Glutamatergic neuron (in vitro differentiated cells): ENCODE measurements at regions not wholly inside any gene's neighbourhood (a gene's known extent, or its start where the extent isn't known, plus 50 kb on each side); places are given as distances from the start of the nearest gene placed in this dataset.

Experiments
- DNase-seq: peaks from one replicate; pipeline ENCODE4 v3.0.0; 2022
- H3K27ac Mint-ChIP-seq: one replicate; pipeline ENCODE4 v1.8.0; 2020; ENCODE audit warnings: mild to moderate bottlenecking, mixed read lengths, inconsistent platforms; ENCODE audit not compliant: unreplicated experiment
- H3K27me3 Mint-ChIP-seq: one replicate; pipeline ENCODE4 v1.8.0; 2020; ENCODE audit warnings: mild to moderate bottlenecking, moderate library complexity, mixed read lengths, inconsistent platforms; ENCODE audit not compliant: unreplicated experiment
- H3K36me3 Mint-ChIP-seq: one replicate; pipeline ENCODE4 v1.8.0; 2020; ENCODE audit warnings: mild to moderate bottlenecking, mixed read lengths, inconsistent platforms; ENCODE audit not compliant: unreplicated experiment
- H3K4me1 Mint-ChIP-seq: one replicate; pipeline ENCODE4 v1.8.0; 2020; ENCODE audit warnings: mild to moderate bottlenecking, low read depth, mixed read lengths, inconsistent platforms; ENCODE audit not compliant: unreplicated experiment
- H3K4me3 Mint-ChIP-seq: one replicate; pipeline ENCODE4 v1.8.0; 2020; ENCODE audit warnings: mild to moderate bottlenecking, mixed read lengths, inconsistent platforms; ENCODE audit not compliant: unreplicated experiment
- H3K9me3 Mint-ChIP-seq: one replicate; pipeline ENCODE4 v1.8.0; 2020; ENCODE audit warnings: mild to moderate bottlenecking, moderate library complexity, mixed read lengths, inconsistent platforms; ENCODE audit not compliant: unreplicated experiment
- CTCF ChIP-seq: fragments of 200-600 bp; sonication (generic); IDR thresholded peaks from one replicate; pipeline ENCODE4 v1.5.0; 2021; ENCODE audit not compliant: partially characterized antibody, unreplicated experiment

- Mint-ChIP-seq H3K27me3 (no peaks in the 10 kb centered on the region), H3K27ac (no peak overlapping the region), H3K9me3 (peaks cover 2% of the 10 kb centered on the region), H3K4me3 (no peak overlapping the region), H3K36me3 (no peaks in the 10 kb centered on the region), H3K4me1 (no peaks in the 10 kb centered on the region)
- DNase-seq: no peak
- TF ChIP-seq CTCF: no peak
Measured at GRCh38 chrX:63934791-63935190, 149.8 kb upstream of the ARHGEF9 start.

GRCh38 chrX:63934160-63934559 is 149.1 kb upstream of the ARHGEF9 start:
- no peak for TF ChIP-seq CTCF
- H3K4me1 Mint-ChIP-seq: no peaks in the 10 kb centered on the region
- no peak for DNase-seq
- H3K27ac Mint-ChIP-seq: no peak overlapping the region
- no peaks in the 10 kb centered on the region for H3K36me3 Mint-ChIP-seq
- H3K9me3 Mint-ChIP-seq: peaks cover 2% of the 10 kb centered on the region
- no peaks in the 10 kb centered on the region for H3K27me3 Mint-ChIP-seq
- H3K4me3 Mint-ChIP-seq: no peak overlapping the region

DNA sequence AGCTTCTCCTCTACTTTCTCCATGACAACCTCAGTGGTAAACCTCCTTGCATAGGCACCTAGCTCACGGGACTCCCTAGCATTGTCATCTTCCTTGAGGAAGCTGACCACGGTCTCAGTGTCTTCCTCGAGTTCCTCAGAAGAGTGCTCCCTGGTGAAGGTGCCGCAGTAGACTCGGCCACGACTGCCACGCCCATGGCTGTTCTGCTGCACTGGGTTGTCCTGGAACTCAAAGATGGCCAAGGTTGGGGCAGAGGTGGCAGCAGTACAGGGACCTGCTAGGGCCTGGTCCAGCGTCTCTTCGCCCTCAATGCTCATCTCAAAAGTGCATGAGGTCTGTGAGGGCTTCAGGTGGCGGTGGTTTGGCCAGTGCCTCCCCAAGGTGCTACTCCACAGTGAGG is 147.9 kb upstream of the ARHGEF9 start:
- no peak overlapping the region for H3K27ac Mint-ChIP-seq
- no peaks in the 10 kb centered on the region for H3K27me3 Mint-ChIP-seq
- H3K9me3 Mint-ChIP-seq: peaks cover 2% of the 10 kb centered on the region
- no peak overlapping the region for H3K4me3 Mint-ChIP-seq
- DNase-seq: no peak
- no peak for TF ChIP-seq CTCF
- H3K36me3 Mint-ChIP-seq: no peaks in the 10 kb centered on the region
- no peaks in the 10 kb centered on the region for H3K4me1 Mint-ChIP-seq

- no peak overlapping the region for H3K27ac Mint-ChIP-seq
- H3K4me1 Mint-ChIP-seq: no peaks in the 10 kb centered on the region
- peaks cover 2% of the 10 kb centered on the region for H3K9me3 Mint-ChIP-seq
- no peaks in the 10 kb centered on the region for H3K36me3 Mint-ChIP-seq
- H3K4me3 Mint-ChIP-seq: no peak overlapping the region
- no peak for TF ChIP-seq CTCF
- H3K27me3 Mint-ChIP-seq: no peaks in the 10 kb centered on the region
- no peak for DNase-seq
Measured at GRCh38 chrX:63932006-63932405, 147.0 kb upstream of the ARHGEF9 start.

DNA sequence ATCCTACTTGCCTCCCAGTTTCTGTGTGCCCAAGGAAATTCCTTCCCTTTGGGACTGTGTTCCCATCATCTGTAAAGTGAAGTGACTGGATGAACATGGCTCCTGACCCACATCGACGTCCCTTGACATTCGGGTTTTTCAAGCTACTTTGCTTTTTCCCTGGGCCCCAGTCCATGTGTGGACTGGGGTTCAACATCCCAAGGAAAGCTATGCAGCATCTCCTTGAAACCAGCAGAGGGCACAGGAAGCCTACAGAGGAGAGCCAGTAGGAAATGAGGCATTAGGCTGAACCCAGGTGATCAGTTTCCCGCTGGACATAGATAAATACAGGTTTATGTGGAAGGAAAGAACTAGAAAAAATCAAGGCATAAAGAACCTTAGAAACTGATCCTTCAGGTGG is 145.1 kb upstream of the ARHGEF9 start:
- H3K27ac Mint-ChIP-seq: no peak overlapping the region
- no peaks in the 10 kb centered on the region for H3K36me3 Mint-ChIP-seq
- H3K9me3 Mint-ChIP-seq: peaks cover 2% of the 10 kb centered on the region
- no peaks in the 10 kb centered on the region for H3K27me3 Mint-ChIP-seq
- TF ChIP-seq CTCF: peak; percentile 28
- no peak overlapping the region for H3K4me3 Mint-ChIP-seq
- no peaks in the 10 kb centered on the region for H3K4me1 Mint-ChIP-seq
- DNase-seq: no peak
